Nephron (organoid): ENCODE measurements at regions not wholly inside any gene's neighbourhood (a gene's known extent, or its start where the extent isn't known, plus 50 kb on each side); places are given as distances from the start of the nearest gene placed in this dataset.
"Not testable (repeated sequence)": the region's sequence is repeated elsewhere in the genome, so short reads cannot be mapped to it uniquely, and the experiment has no call there.

Experiments used
- H3K27ac Mint-ChIP-seq, 3 experiments: 2 replicates each; pipeline ENCODE4 v1.8.0; 2020; ENCODE audit warnings: mixed read lengths in 3 of 3, mild to moderate bottlenecking in 2 of 3, moderate library complexity in 1 of 3
- H3K27me3 Mint-ChIP-seq: 2 replicates; pipeline ENCODE4 v1.8.0; 2021; ENCODE audit warnings: low read depth, mild to moderate bottlenecking, moderate library complexity, mixed read lengths
- H3K36me3 Mint-ChIP-seq: 2 replicates; pipeline ENCODE4 v1.8.0; 2020; ENCODE audit warnings: low read depth, mixed read lengths
- H3K4me1 Mint-ChIP-seq: 2 replicates; pipeline ENCODE4 v1.8.0; 2020; ENCODE audit warnings: mixed read lengths
- H3K4me3 Mint-ChIP-seq, 3 experiments: 2 replicates each; pipeline ENCODE4 v1.8.0; 2020; ENCODE audit warnings: mild to moderate bottlenecking in 3 of 3, mixed read lengths in 3 of 3, moderate library complexity in 2 of 3
- H3K9me3 Mint-ChIP-seq: 2 replicates; pipeline ENCODE4 v1.8.0; 2020; ENCODE audit warnings: mixed read lengths
- TF ChIP-seq, protein P1 (sequence below), 3 experiments: fragments of 200-600 bp; sonication (generic); IDR thresholded peaks; one replicate each; pipeline ENCODE4 v1.5.0; 2021; ENCODE audit warnings: antibody characterized with exemption in 3 of 3; ENCODE audit not compliant: unreplicated experiment in 3 of 3

DNA sequence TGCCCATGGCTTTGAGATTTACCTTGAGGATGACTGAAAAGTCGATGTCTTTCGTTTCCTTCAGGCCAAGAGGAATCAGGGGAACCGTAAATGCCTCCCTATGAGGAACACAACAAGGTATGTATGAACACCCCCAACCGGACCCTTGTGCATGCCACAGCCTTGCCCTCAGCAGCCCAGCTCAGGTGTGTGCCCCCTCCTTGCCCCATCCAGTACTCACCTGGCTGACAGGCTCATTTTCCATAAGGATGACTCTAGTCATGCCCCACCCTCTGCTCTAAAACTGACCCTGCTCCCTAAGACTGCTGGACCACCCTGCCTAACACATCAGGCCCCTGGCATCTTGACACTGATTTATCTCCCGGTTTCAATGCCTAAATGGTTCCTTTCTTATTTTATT, 270.0 kb downstream of the GOLGA6L6 start:
- Mint-ChIP-seq H3K27me3 (no peaks in the 10 kb centered on the region), H3K27ac (no peak overlapping the region), H3K36me3 (no peaks in the 10 kb centered on the region), H3K9me3 (no peaks in the 10 kb centered on the region), H3K4me1 (no peaks in the 10 kb centered on the region), H3K4me3 (no peak overlapping the region)
- TF ChIP-seq, protein P1, sequence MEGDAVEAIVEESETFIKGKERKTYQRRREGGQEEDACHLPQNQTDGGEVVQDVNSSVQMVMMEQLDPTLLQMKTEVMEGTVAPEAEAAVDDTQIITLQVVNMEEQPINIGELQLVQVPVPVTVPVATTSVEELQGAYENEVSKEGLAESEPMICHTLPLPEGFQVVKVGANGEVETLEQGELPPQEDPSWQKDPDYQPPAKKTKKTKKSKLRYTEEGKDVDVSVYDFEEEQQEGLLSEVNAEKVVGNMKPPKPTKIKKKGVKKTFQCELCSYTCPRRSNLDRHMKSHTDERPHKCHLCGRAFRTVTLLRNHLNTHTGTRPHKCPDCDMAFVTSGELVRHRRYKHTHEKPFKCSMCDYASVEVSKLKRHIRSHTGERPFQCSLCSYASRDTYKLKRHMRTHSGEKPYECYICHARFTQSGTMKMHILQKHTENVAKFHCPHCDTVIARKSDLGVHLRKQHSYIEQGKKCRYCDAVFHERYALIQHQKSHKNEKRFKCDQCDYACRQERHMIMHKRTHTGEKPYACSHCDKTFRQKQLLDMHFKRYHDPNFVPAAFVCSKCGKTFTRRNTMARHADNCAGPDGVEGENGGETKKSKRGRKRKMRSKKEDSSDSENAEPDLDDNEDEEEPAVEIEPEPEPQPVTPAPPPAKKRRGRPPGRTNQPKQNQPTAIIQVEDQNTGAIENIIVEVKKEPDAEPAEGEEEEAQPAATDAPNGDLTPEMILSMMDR (IDR thresholded peaks at IDR 0.05; ENCODE audit: unreplicated experiment in 3 of 3): no peak

DNA sequence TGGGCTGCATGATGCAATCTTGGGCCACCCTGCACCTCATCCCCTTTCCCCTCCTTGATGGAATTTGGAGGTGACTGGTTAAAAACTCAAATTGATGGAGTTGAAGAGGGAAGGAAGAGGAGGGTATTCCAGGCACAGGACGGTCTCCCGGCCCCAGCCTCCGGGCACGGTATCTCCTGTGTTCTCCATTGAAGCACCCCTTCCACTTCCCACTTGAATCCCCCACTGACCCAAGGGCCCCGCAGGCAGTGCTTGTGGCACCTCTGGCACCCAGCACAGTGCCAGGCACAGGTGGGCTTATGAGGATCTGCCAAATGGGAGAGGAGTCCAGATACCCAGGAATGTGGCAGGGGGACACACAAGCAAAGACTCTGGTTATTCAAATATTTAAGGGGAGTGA, 271.6 kb downstream of the GOLGA6L6 start:
- not testable (repeated sequence) for H3K4me1 Mint-ChIP-seq, H3K4me3 Mint-ChIP-seq, H3K36me3 Mint-ChIP-seq, H3K27me3 Mint-ChIP-seq, H3K27ac Mint-ChIP-seq, H3K9me3 Mint-ChIP-seq

DNA sequence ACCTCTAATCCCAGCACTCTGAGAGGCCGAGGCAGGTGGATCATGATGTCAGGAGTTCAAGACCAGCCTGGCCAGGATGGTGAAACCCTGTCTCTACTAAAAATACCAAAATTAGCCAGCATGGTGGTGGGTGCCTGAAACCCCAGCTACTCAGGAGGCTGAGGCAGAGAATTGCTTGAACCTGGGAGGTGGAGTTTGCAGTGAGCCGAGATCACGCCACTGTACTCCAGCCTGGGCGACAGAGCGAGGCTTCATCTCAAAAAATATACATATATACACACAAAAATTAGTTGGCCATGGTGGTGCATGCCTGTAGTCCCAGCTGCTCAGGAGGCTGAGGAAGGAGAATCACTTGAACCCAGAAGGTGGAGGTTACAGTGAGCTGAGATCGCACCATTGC, 273.6 kb downstream of the GOLGA6L6 start:
- not testable (repeated sequence) for H3K9me3 Mint-ChIP-seq, H3K27ac Mint-ChIP-seq, H3K36me3 Mint-ChIP-seq, H3K4me3 Mint-ChIP-seq, H3K27me3 Mint-ChIP-seq, H3K4me1 Mint-ChIP-seq

DNA sequence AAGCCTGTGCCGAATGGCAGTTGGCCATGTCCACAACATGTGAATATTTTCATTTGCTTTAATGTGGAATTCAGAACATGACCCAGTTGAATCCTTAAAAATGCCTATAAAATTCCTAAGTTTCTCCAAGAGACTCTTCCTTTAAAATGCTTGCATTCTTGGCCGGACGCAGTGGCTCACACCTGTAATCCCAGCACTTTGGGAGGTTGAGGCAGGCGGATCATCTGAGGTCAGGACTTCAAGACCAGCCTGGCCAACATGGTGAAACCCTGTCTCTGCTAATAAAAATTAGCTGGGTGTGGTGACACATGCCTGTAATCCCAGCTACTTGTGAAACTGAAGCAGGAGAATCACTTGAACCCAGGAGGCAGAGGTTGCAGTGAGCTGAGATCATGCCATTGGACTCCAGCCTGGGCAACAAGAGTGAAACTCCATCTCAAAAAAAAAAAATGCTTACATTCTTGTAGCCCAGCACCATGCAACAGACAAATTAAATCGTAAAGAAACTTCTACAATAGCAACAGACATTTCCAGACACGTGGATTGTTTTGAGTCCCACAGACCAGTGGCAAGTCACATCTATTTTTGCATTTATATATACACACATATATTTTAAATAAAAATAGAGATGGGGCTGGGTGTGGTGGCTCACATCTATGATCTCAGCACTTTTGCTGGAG, 274.4 kb downstream of the GOLGA6L6 start:
- H3K27ac Mint-ChIP-seq, H3K4me1 Mint-ChIP-seq, H3K9me3 Mint-ChIP-seq, H3K4me3 Mint-ChIP-seq, H3K36me3 Mint-ChIP-seq, H3K27me3 Mint-ChIP-seq: not testable (repeated sequence)

DNA sequence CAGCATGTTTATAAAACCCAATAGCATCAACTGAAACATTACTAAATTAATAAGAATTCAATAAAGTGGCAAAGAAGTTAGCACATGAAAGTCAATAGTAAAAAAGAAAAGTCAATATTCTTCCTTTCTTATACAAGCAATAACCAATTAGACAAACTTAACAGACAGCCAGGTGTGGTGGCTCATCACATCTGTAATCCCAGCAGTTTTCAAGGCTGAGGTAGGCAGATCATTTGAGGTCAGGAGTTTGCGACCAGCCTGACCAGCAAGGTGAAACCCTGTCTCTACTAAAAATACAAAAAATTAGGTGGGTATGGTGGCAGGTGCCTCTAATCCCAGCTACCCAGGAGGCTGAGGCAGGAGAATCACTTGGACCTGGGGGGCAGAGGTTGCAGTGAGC, 275.9 kb downstream of the GOLGA6L6 start:
- H3K4me3 Mint-ChIP-seq, H3K36me3 Mint-ChIP-seq, H3K27me3 Mint-ChIP-seq, H3K27ac Mint-ChIP-seq, H3K9me3 Mint-ChIP-seq, H3K4me1 Mint-ChIP-seq: not testable (repeated sequence)

DNA sequence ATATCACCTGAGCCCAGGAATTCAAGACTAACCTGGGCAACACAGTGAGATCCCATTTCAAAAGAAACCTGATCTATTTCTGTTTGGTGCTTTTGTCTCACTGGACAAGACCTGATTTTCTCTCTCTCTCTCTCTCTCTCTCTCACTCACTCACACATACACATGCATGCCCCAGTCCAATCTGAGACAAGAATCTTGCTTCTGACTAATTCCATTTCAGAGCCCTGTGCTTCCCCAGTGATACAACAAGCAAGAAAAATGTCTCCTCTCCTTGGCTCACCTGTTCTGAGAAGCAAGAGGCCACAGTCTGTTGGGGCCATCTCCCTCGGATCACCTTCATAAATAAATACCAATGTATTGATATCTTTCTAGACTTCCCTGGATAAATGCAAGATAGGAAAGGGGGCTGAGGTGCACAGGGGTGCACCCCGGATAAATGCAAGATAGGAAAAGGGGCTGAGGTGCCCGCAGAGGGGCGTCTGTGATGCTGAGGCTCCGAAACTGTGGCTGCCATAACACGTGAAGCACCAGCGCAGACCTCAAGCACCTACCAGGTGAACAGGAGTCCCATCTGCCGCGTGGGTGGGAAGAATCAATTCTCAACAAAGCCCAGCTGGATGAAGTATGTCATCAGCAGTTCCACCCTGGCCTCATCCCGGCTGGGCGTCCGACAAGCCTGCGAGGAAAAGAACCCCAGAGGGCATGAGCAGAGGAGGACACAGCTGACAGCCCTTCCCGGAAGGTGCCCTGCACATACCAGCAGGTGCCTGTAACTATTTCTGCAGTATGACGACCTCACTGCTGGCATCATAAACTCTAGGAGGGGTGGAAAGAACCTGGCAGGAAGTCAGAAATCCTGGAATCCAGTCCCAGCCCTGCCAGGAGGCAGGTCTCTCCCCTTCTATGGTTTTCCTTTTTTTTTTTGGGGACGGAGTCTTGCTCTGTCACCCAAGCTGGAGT, 280.0 kb downstream of the GOLGA6L6 start:
- H3K4me3 Mint-ChIP-seq, H3K27ac Mint-ChIP-seq, H3K36me3 Mint-ChIP-seq, H3K27me3 Mint-ChIP-seq, H3K4me1 Mint-ChIP-seq: not testable (repeated sequence)
- peaks cover 37% of the 10 kb centered on the region for H3K9me3 Mint-ChIP-seq

DNA sequence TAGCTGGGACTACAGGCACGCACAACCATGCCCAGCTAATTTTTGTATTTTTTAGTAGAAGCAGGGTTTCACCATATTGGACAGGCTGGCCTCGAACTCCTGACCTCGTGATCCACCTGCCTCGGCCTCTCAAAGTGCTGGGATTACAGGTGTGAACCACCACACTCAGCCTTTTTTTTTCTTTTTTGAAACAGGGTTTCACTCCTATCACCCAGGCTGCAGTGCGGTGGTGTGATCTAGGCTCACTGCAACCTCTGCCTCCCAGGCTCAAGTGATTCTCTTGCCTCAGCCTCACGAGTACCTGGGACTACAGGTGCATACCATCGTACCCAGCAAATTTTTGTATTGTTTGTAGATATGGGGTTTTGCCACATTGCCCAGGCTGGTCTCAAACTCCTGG, 280.9 kb downstream of the GOLGA6L6 start:
- not testable (repeated sequence) for H3K27me3 Mint-ChIP-seq, H3K27ac Mint-ChIP-seq, H3K4me3 Mint-ChIP-seq, H3K36me3 Mint-ChIP-seq, H3K4me1 Mint-ChIP-seq
- peaks cover 40% of the 10 kb centered on the region for H3K9me3 Mint-ChIP-seq

DNA sequence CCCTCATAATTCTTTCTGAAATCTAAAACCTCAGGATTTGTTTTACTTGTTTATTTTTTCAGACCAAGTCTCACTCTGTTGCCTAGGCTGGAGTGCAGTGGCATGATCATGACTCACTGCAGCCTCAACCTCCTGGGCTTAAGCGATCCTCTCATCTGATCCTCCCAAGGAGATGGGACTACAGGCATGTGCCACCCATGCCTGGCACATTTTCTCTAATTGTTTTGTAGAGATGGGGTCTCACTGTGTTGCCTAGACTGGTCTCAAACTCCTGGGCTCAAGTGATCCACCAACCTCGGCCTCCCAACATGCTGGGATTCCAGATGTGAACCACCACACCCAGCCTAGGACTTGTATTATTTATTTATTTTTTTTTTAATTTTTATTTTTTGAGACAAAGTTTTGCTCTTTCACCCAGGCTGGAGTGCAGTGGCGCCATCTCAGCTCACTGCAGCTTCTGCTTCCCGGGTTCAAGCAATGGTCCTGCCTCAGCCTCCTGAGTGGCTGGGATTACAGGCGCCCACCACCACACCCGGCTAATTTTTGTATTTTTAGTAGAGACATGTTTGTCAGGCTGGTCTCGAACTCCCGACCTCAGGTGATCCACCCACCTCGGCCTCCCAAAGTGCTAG, 281.9 kb downstream of the GOLGA6L6 start:
- H3K9me3 Mint-ChIP-seq: peaks cover 43% of the 10 kb centered on the region

DNA sequence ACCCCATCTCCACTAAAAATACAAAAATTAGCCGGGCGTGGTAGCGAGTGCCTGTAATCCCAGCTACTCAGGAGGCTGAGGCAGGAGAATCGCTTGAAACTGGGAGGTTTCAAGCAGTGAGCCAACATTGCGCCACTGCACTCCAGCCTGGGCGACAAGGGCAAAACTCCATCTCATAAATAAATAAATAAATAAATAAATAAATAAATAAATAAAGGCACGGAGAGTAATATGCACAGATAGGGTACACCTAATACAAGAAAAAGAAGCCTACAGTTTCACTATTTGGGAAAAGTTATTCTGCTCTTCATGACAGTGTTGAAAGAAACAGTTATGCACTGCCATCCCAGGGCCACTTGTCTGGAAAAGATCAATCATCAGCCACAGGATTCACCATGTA, 285.2 kb downstream of the GOLGA6L6 start:
- H3K4me1 Mint-ChIP-seq, H3K4me3 Mint-ChIP-seq, H3K27ac Mint-ChIP-seq, H3K27me3 Mint-ChIP-seq: not testable (repeated sequence)
- Mint-ChIP-seq H3K9me3 (peaks cover 61% of the 10 kb centered on the region), H3K36me3 (peaks cover 15% of the 10 kb centered on the region)

More for the DNA sequence above, 281.9 kb downstream of the GOLGA6L6 start:
- not testable (repeated sequence) for H3K27ac Mint-ChIP-seq, H3K27me3 Mint-ChIP-seq, H3K4me1 Mint-ChIP-seq, H3K4me3 Mint-ChIP-seq
- H3K36me3 Mint-ChIP-seq: peaks cover 10% of the 10 kb centered on the region

DNA sequence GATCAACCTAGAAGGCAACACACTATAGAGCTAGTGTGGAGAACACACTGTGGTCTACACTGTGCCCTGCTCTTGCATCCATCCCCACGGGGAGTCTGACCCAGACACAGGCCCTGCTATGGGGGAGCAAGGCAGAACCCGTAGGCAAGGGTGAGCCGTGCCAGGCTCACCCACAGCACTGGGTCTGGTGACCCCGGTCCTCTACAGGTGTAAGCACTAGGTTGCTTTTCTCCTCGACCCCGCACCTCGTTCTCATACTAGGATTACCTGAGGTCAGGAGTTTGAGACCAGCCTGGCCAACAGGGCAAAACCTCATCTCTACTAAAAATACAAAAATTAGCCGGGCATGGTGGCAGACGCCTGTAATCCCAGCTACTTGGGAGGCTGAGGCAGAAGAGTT, 286.0 kb downstream of the GOLGA6L6 start:
- not testable (repeated sequence) for H3K27me3 Mint-ChIP-seq, H3K27ac Mint-ChIP-seq, H3K4me1 Mint-ChIP-seq, H3K4me3 Mint-ChIP-seq
- peaks cover 65% of the 10 kb centered on the region for H3K9me3 Mint-ChIP-seq
- H3K36me3 Mint-ChIP-seq: peaks cover 15% of the 10 kb centered on the region

DNA sequence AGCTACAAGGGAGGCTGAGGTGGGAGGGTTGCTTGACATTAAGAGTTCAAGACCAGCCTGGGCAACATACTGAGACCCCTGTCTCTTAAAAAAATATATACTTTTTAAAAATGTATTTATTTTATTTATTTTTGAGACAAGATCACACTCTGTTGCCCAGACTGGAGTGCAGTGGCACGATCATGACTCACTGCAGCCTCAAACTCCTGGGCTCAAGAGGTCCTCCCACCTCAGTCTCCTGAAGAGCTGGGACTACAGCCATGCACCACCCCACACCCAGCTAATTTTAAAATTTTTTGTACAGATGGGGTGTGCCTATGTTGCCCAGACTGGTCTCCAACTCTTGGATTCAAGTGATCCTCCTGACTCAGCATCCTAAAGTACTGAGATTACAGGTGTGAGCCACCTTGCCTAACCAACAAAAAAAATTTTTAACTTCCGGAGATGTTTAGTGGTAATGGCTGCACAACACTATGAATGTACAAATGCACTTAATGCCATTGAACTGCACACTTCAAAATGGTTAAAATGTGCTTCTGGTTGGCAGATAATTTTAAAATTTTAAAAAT, 288.5 kb downstream of the GOLGA6L6 start:
- H3K27ac Mint-ChIP-seq, H3K4me1 Mint-ChIP-seq, H3K4me3 Mint-ChIP-seq, H3K27me3 Mint-ChIP-seq: not testable (repeated sequence)
- Mint-ChIP-seq H3K36me3 (peaks cover 20% of the 10 kb centered on the region), H3K9me3 (peaks cover 62% of the 10 kb centered on the region)

DNA sequence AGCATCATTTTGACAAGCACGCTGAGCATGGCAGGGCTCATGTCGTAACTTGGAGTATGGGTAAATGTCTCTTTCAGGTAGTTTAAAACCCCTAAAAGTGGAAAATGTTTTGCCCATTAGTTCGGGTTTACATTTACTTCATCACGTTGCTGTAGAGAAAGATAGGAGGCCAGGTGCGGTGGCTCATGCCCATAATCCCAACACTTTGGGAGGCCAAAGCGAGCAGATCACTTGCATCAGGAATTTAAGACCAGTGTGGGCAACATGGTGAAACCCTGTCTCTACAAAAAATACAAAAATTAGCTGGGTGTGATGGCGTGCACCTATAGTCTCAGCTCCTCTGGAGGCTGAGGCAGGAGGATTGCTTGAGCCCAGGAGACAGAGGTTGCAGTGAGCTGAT, 289.6 kb downstream of the GOLGA6L6 start:
- Mint-ChIP-seq H3K9me3 (peaks cover 58% of the 10 kb centered on the region), H3K36me3 (peaks cover 18% of the 10 kb centered on the region)
- not testable (repeated sequence) for H3K27me3 Mint-ChIP-seq, H3K27ac Mint-ChIP-seq, H3K4me3 Mint-ChIP-seq, H3K4me1 Mint-ChIP-seq

DNA sequence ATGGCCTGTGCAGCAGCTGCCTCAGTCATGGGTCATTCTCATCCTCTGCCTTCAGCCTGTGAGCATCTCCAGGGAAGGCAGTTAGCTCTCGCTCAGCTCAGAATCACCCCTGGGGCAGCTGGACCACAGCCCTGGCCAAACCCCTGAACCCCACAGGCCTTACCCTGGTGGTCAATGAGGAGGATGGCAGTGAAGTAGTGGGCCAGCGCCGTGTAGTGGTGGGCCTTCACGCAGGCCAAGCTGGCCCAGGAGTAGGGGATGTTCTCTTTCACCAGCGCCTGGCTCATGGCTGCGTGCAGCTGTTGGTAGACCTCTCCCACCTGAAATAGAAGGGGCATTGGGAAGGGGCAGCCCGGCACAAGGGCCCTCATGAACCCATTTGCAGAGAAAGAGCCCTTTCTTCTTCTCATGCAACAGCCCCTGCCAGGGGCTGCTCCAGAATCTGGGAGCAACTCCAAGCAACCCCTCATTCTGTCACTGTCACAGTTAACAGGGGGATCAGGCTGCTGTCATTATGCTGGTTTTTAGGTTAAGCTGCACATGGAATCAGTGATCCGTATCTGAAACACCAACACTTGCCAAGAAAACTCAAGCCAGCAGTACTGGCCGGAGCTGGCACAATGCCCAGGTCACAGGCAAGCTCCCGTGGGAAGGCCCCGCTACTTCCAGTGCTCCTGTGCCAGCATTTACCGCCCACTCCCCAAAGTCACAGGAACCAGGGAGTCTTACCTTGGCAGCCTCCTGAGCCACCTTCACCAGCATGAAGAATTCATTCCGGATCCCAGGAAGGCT, 290.2 kb downstream of the GOLGA6L6 start:
- H3K27me3 Mint-ChIP-seq: not testable (repeated sequence)

More for the DNA sequence above, 290.2 kb downstream of the GOLGA6L6 start:
- not testable (repeated sequence) for H3K27ac Mint-ChIP-seq, H3K4me1 Mint-ChIP-seq, H3K4me3 Mint-ChIP-seq
- Mint-ChIP-seq H3K9me3 (peaks cover 52% of the 10 kb centered on the region), H3K36me3 (peaks cover 13% of the 10 kb centered on the region)
